ENCODE measurements at regions not wholly inside any gene's neighbourhood (a gene's known extent, or its start where the extent isn't known, plus 50 kb on each side); places are given as distances from the start of the nearest gene placed in this dataset.

DNA sequence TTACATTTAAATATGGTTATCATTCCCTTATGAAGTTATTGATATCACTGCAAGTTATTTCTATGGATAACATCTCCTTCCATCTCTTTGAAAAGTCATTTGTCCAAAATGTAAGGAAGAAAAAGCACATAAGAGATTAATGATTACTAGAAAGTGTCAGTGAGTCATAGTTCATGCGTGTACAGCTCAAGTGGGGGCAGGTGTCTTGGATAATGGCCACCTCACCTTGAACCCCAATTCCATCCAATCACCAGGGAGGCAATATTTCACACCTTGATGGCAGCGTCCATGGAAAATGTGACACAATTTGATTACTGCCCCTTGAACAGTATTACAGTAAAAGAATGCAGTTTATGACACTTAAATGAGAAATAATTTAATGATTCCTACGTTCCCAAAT, 358.3 kb upstream of the SOX9 start:
- Histone ChIP-seq H3K27me3 (ENCODE audit: control insufficient read depth in 4 of 4, insufficient read depth in 4 of 4, low read length in 3 of 4) (peaks cover 0 to 2% (median 0%) of the 10 kb centered on the region in 4 donors), H3K36me3 (ENCODE audit: control insufficient read depth in 4 of 4, insufficient read depth in 3 of 4, low read depth in 1 of 4, low read length in 3 of 4) (no peaks in the 10 kb centered on the region), H3K27ac (ENCODE audit: low read depth in 1 of 2, low read length in 2 of 2) (no peak overlapping the region), H3K9ac (ENCODE audit: low read depth in 1 of 2, low read length in 2 of 2) (no peak overlapping the region), H3K4me1 (ENCODE audit: control insufficient read depth in 4 of 4, insufficient read depth in 4 of 4, low read length in 3 of 4) (no peaks in the 10 kb centered on the region), H3K4me3 (ENCODE audit: low read depth in 1 of 3, low read length in 3 of 3) (no peak overlapping the region), H3K9me3 (ENCODE audit: control insufficient read depth in 4 of 4, low read length in 3 of 4) (no peaks in the 10 kb centered on the region)
- 45% methylated on average over 3 of the region's 3 CpGs for WGBS
- no peak for DNase-seq (ENCODE audit: low spot score)
- TF ChIP-seq SP1 (IDR thresholded peaks at IDR 0.05) (peak; percentile 19), HNF4G (IDR thresholded peaks at IDR 0.05) (no peak), FOXA2 (IDR thresholded peaks at IDR 0.05) (no peak), JUND (IDR thresholded peaks at IDR 0.05) (peak; percentile 38 to 45), FOXA1 (IDR thresholded peaks at IDR 0.05) (no peak), EGR1 (IDR thresholded peaks at IDR 0.05; ENCODE audit: low read depth in 2 of 2) (no peak), GABPA (IDR thresholded peaks at IDR 0.05 in 1 of 2, conservative IDR thresholded peaks at IDR 0.05 in 1 of 2) (no peak), RXRA (IDR thresholded peaks at IDR 0.05) (peak; percentile 53 to 59), REST (IDR thresholded peaks at IDR 0.05) (no peak), HNF4A (conservative IDR thresholded peaks at IDR 0.05) (peak in 1 of 2 donors; percentile 33), RAD21 (IDR thresholded peaks at IDR 0.05) (no peak)
- TF ChIP-seq, protein P1, sequence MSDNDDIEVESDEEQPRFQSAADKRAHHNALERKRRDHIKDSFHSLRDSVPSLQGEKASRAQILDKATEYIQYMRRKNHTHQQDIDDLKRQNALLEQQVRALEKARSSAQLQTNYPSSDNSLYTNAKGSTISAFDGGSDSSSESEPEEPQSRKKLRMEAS (IDR thresholded peaks at IDR 0.05), result no peak

GRCh38 chr17:71764505-71764904, 356.3 kb upstream of the SOX9 start:
- Histone ChIP-seq H3K36me3 (ENCODE audit: control insufficient read depth in 4 of 4, insufficient read depth in 3 of 4, low read depth in 1 of 4, low read length in 3 of 4) (no peaks in the 10 kb centered on the region), H3K4me3 (ENCODE audit: low read depth in 1 of 3, low read length in 3 of 3) (no peak overlapping the region), H3K4me1 (ENCODE audit: control insufficient read depth in 4 of 4, insufficient read depth in 4 of 4, low read length in 3 of 4) (peaks cover 0 to 2% (median 0%) of the 10 kb centered on the region in 4 donors), H3K27me3 (ENCODE audit: control insufficient read depth in 4 of 4, insufficient read depth in 4 of 4, low read length in 3 of 4) (peaks cover 0 to 2% (median 0%) of the 10 kb centered on the region in 4 donors), H3K27ac (ENCODE audit: low read depth in 1 of 2, low read length in 2 of 2) (no peak overlapping the region), H3K9me3 (ENCODE audit: control insufficient read depth in 4 of 4, low read length in 3 of 4) (no peaks in the 10 kb centered on the region), H3K9ac (ENCODE audit: low read depth in 1 of 2, low read length in 2 of 2) (no peak overlapping the region)
- peak; percentile 34 for DNase-seq (ENCODE audit: low spot score)
- TF ChIP-seq, protein P2, sequence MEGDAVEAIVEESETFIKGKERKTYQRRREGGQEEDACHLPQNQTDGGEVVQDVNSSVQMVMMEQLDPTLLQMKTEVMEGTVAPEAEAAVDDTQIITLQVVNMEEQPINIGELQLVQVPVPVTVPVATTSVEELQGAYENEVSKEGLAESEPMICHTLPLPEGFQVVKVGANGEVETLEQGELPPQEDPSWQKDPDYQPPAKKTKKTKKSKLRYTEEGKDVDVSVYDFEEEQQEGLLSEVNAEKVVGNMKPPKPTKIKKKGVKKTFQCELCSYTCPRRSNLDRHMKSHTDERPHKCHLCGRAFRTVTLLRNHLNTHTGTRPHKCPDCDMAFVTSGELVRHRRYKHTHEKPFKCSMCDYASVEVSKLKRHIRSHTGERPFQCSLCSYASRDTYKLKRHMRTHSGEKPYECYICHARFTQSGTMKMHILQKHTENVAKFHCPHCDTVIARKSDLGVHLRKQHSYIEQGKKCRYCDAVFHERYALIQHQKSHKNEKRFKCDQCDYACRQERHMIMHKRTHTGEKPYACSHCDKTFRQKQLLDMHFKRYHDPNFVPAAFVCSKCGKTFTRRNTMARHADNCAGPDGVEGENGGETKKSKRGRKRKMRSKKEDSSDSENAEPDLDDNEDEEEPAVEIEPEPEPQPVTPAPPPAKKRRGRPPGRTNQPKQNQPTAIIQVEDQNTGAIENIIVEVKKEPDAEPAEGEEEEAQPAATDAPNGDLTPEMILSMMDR (IDR thresholded peaks at IDR 0.05; ENCODE audit: low read depth, low read length, missing input control), result peak; percentile 6
- TF ChIP-seq RAD21 (IDR thresholded peaks at IDR 0.05), result peak in 1 of 2 donors; percentile 45
- TF ChIP-seq RXRA (IDR thresholded peaks at IDR 0.05), result no peak
- WGBS, result 63% methylated on average over 3 of the region's 3 CpGs

GRCh38 chr17:71765437-71765836, 355.4 kb upstream of the SOX9 start:
- Histone ChIP-seq H3K9me3 (ENCODE audit: control insufficient read depth in 4 of 4, low read length in 3 of 4) (no peaks in the 10 kb centered on the region), H3K9ac (ENCODE audit: low read depth in 1 of 2, low read length in 2 of 2) (no peak overlapping the region), H3K27ac (ENCODE audit: low read depth in 1 of 2, low read length in 2 of 2) (no peak overlapping the region), H3K4me3 (ENCODE audit: low read depth in 1 of 3, low read length in 3 of 3) (no peak overlapping the region), H3K4me1 (ENCODE audit: control insufficient read depth in 4 of 4, insufficient read depth in 4 of 4, low read length in 3 of 4) (peaks cover 0 to 10% (median 0%) of the 10 kb centered on the region in 4 donors), H3K27me3 (ENCODE audit: control insufficient read depth in 4 of 4, insufficient read depth in 4 of 4, low read length in 3 of 4) (peaks cover 0 to 2% (median 0%) of the 10 kb centered on the region in 4 donors), H3K36me3 (ENCODE audit: control insufficient read depth in 4 of 4, insufficient read depth in 3 of 4, low read depth in 1 of 4, low read length in 3 of 4) (no peaks in the 10 kb centered on the region)
- DNase-seq (ENCODE audit: low spot score), result no peak
- 82% methylated on average over 2 of the region's 2 CpGs for WGBS
- TF ChIP-seq SP1 (IDR thresholded peaks at IDR 0.05) (no peak), JUND (IDR thresholded peaks at IDR 0.05) (no peak), FOXA1 (IDR thresholded peaks at IDR 0.05) (no peak), REST (IDR thresholded peaks at IDR 0.05) (no peak), ZBTB33 (IDR thresholded peaks at IDR 0.05) (no peak), HNF4G (IDR thresholded peaks at IDR 0.05) (no peak), HNF4A (conservative IDR thresholded peaks at IDR 0.05) (no peak), FOXA2 (IDR thresholded peaks at IDR 0.05) (no peak)

Data from liver (tissue), 8 donors.